HepG2 (cell line): ENCODE measurements at regions not wholly inside any gene's neighbourhood (a gene's known extent, or its start where the extent isn't known, plus 50 kb on each side); places are given as distances from the start of the nearest gene placed in this dataset.

Experiments used
- ATAC-seq: fragments of 200-7000 bp; cut with Tn5 transposase; 3 replicates; pipeline ENCODE4 v1.9.1; 2020; ENCODE audit warnings: mild to moderate bottlenecking, moderate library complexity
- BruUV-seq: library from RNA; stranded (reverse); fragments of 400-500 nt; replicated peaks from 2 replicates; lab custom pipeline; 2021; lab: Mats Ljungman, UMichigan
- CTCF ChIA-PET: fragments of 300-600 bp; formaldehyde crosslinking; extraction: SDS; loops from one replicate; lab custom pipeline; 2021; ENCODE audit warnings: low total read pairs, inconsistent platforms, low intra/inter-chr PET ratio; lab: Yijun Ruan, JAX
- POLR2A ChIA-PET: fragments of 350-600 bp; sonication (Branson Sonifier 250); formaldehyde crosslinking; loops from one replicate; lab custom pipeline; 2020; ENCODE audit warnings: antibody characterized with exemption, inconsistent platforms; lab: Yijun Ruan, JAX
- DNase-seq: peaks from one replicate; pipeline ENCODE4 v3.0.0-alpha.2; 2015; ENCODE audit warnings: low spot score
- FAIRE-seq: peaks from 3 replicates; lab custom pipeline; 2011; peaks lifted over from hg19 to GRCh38; lab: Jason Lieb, UNC
- H2AFZ ChIP-seq: one replicate; pipeline ENCODE4 v1.6.1; 2011; ENCODE audit warnings: low read length, inconsistent platforms
- H3K27ac ChIP-seq: fragments of 300-600 bp; 3 replicates; pipeline ENCODE4 v1.8.0; 2011; ENCODE audit warnings: mixed run types, mild to moderate bottlenecking, mixed read lengths, low read length, inconsistent platforms; ENCODE audit not compliant: insufficient read depth; ENCODE audit errors: extremely low read length
- H3K27me3 ChIP-seq, 2 experiments: fragments of 200-600 bp in 1 of 2; 2 replicates in 1 of 2; 3 replicates in 1 of 2; pipeline versions ENCODE4 v1.6.0 to v1.8.0; 2011; ENCODE audit warnings: low read length in 2 of 2, mild to moderate bottlenecking in 2 of 2, moderate library complexity in 2 of 2, inconsistent platforms in 1 of 2; ENCODE audit not compliant: insufficient read depth in 2 of 2, control insufficient read depth in 1 of 2
- H3K36me3 ChIP-seq, 2 experiments: fragments of 200-600 bp in 1 of 2; replicated peaks in 1 of 2; 2 replicates in 1 of 2; 3 replicates in 1 of 2; pipeline versions ENCODE4 v1.5.1 to v1.8.0; 2011; ENCODE audit warnings: low read length in 2 of 2, inconsistent platforms in 1 of 2; ENCODE audit not compliant: insufficient read depth in 2 of 2, control insufficient read depth in 1 of 2
- H3K4me1 ChIP-seq: 2 replicates; pipeline ENCODE4 v1.5.1; 2012; ENCODE audit warnings: low read length, inconsistent platforms; ENCODE audit not compliant: insufficient read depth
- H3K4me2 ChIP-seq: 2 replicates; pipeline ENCODE4 v1.6.0; 2011; ENCODE audit warnings: low read depth, low read length, inconsistent platforms
- H3K4me3 ChIP-seq, 3 experiments: fragments of 200-600 bp in 1 of 3; sonication (generic), shearing (Covaris generic) in 1 of 3; replicated peaks in 1 of 3; 2 replicates each; pipeline ENCODE4 v1.5.1; 2011 to 2016; ENCODE audit warnings: low read length in 3 of 3, inconsistent platforms in 2 of 3, low read depth in 2 of 3, mild to moderate bottlenecking in 2 of 3, control low read depth in 1 of 3, mixed read lengths in 1 of 3; ENCODE audit not compliant: insufficient read depth in 1 of 3
- H3K79me2 ChIP-seq: one replicate; pipeline ENCODE4 v1.6.1; 2011; ENCODE audit warnings: low read length, inconsistent platforms; ENCODE audit not compliant: insufficient read depth
- H3K9ac ChIP-seq: 2 replicates; pipeline ENCODE4 v1.6.0; 2011; ENCODE audit warnings: mild to moderate bottlenecking, low read depth, low read length, inconsistent platforms; ENCODE audit not compliant: insufficient read depth
- H3K9me3 ChIP-seq: 2 replicates; pipeline ENCODE4 v1.5.1; 2012; ENCODE audit warnings: mild to moderate bottlenecking, low read length
- H4K20me1 ChIP-seq: 2 replicates; pipeline ENCODE4 v1.6.0; 2011; ENCODE audit warnings: inconsistent platforms, mild to moderate bottlenecking, low read length, moderate library complexity; ENCODE audit not compliant: insufficient read depth
- ATF2 ChIP-seq: sonication (generic); formaldehyde crosslinking; IDR thresholded peaks from 2 replicates; pipeline ENCODE4 v1.4.0; 2020; ENCODE audit warnings: missing genetic modification reagents
- GMEB1 ChIP-seq: sonication (generic); formaldehyde crosslinking; IDR thresholded peaks from 2 replicates; pipeline ENCODE4 v1.5.1; 2020; ENCODE audit warnings: missing genetic modification reagents, mild to moderate bottlenecking, borderline replicate concordance
- HNRNPH1 ChIP-seq: fragments of 200-400 bp; formaldehyde crosslinking; optimal IDR thresholded peaks from 2 replicates; pipeline ENCODE3; 2017; ENCODE audit warnings: mild to moderate bottlenecking, low read depth, low read length
- KIAA2018 ChIP-seq: sonication (generic); formaldehyde crosslinking; IDR thresholded peaks from 2 replicates; pipeline ENCODE4 v1.5.0; 2020; ENCODE audit warnings: mild to moderate bottlenecking, missing genetic modification reagents, borderline replicate concordance
- ZNF616 ChIP-seq: sonication (generic); formaldehyde crosslinking; IDR thresholded peaks from 2 replicates; pipeline ENCODE4 v1.5.0; 2020; ENCODE audit warnings: low read depth, mild to moderate bottlenecking, missing genetic modification reagents
- WGBS: methylation state at CpG from one replicate; pipeline ENCODE4 v1.1.6; 2017; ENCODE audit warnings: low lambda C conversion rate; 5-methylcytosine and 5-hydroxymethylcytosine counted together
- in situ Hi-C: cut with HindIII; loops from 2 replicates; pipeline ENCODE4 v1.10.0; 2017; ENCODE audit warnings: low pct_unique_long_range_greater_than_20kb; ENCODE audit not compliant: extremely low pct_ligation_motif_present
- intact Hi-C: fragments of 100-400 bp; cut with micrococcal nuclease; formaldehyde crosslinking; loops from one replicate; pipeline ENCODE4 v1.10.0; 2022; ENCODE audit not compliant: unreplicated experiment

GRCh38 chr22:27133681-27134314 lies 476.4 kb downstream of the MIAT start:
- FAIRE-seq (no peak), DNase-seq (no peak), ATAC-seq (no peak)
- Histone ChIP-seq H3K4me1 (no peaks in the 10 kb centered on the region), H3K79me2 (no peaks in the 10 kb centered on the region), H3K4me3 (no peak overlapping the region), H3K9ac (no peak overlapping the region), H3K27me3 (peaks cover 3 to 14% of the 10 kb centered on the region in 2 experiments; a peak in 4 of 5 replicates), H4K20me1 (no peaks in the 10 kb centered on the region), H3K9me3 (no peaks in the 10 kb centered on the region), H3K27ac (no peak overlapping the region), H3K36me3 (no peaks in the 10 kb centered on the region), H3K4me2 (no peak overlapping the region), H2AFZ (no peak overlapping the region)
- CTCF ChIA-PET = no interaction called here
- WGBS = 3% methylated on average over 10 of the region's 11 CpGs
- BruUV-seq = no TSS peak
- POLR2A ChIA-PET = no interaction called here
- in situ Hi-C loops = no loop called here
- no peak for TF ChIP-seq GMEB1
- intact Hi-C loops = no loop called here

GRCh38 chr22:27134315-27134701 lies 476.9 kb downstream of the MIAT start:
- H2AFZ ChIP-seq = no peak overlapping the region
- in situ Hi-C loops = no loop called here
- 11% methylated on average over 4 of the region's 4 CpGs for WGBS
- peaks cover 3 to 13% of the 10 kb centered on the region in 2 experiments; a peak in 3 of 5 replicates for H3K27me3 ChIP-seq
- H3K27ac ChIP-seq = no peak overlapping the region
- H3K36me3 ChIP-seq = no peaks in the 10 kb centered on the region
- no peaks in the 10 kb centered on the region for H3K79me2 ChIP-seq
- no peaks in the 10 kb centered on the region for H3K9me3 ChIP-seq
- no peak for DNase-seq
- no TSS peak for BruUV-seq
- H4K20me1 ChIP-seq = no peaks in the 10 kb centered on the region
- H3K4me2 ChIP-seq = no peak overlapping the region
- H3K9ac ChIP-seq = no peak overlapping the region
- intact Hi-C loops = no loop called here
- no peak for ATAC-seq
- H3K4me3 ChIP-seq = no peak overlapping the region
- no peak for FAIRE-seq
- POLR2A ChIA-PET = no interaction called here
- CTCF ChIA-PET = no interaction called here
- H3K4me1 ChIP-seq = no peaks in the 10 kb centered on the region
- no peak for TF ChIP-seq HNRNPH1
- TF ChIP-seq KIAA2018 (CRISPR knock-in tag) = no peak
- no peak for TF ChIP-seq ATF2
- TF ChIP-seq ZNF616 = no peak
